CD4-positive, alpha-beta memory T cell (primary cell): ENCODE measurements at regions not wholly inside any gene's neighbourhood (a gene's known extent, or its start where the extent isn't known, plus 50 kb on each side); places are given as distances from the start of the nearest gene placed in this dataset.

Experiments used
- CTCF ChIA-PET: fragments of 350-600 bp; sonication (Branson Sonifier 250); formaldehyde crosslinking; loops from one replicate; lab custom pipeline; 2021; ENCODE audit warnings: inconsistent platforms; ENCODE audit not compliant: partially characterized antibody; lab: Charles Lee
- POLR2A ChIA-PET: fragments of 350-600 bp; sonication (Branson Sonifier 250); formaldehyde crosslinking; loops from one replicate; lab custom pipeline; 2021; ENCODE audit not compliant: partially characterized antibody; lab: Charles Lee
- DNase-seq, 5 donors: peaks; one replicate each; pipeline versions ENCODE4 v3.0.0 to v3.0.0-alpha.2; 2020 to 2022; ENCODE audit warnings: mixed read lengths in 1 of 5
- H3K27ac ChIP-seq: one replicate; pipeline ENCODE4 v1.7.0; 2013; ENCODE audit warnings: low read depth, low read length
- H3K27me3 ChIP-seq: 2 replicates; pipeline ENCODE4 v1.7.0; 2013; ENCODE audit warnings: mild to moderate bottlenecking, low read length, moderate library complexity; ENCODE audit not compliant: insufficient read depth
- H3K36me3 ChIP-seq: 2 replicates; pipeline ENCODE4 v1.7.0; 2013; ENCODE audit warnings: mild to moderate bottlenecking, low read length, moderate library complexity; ENCODE audit not compliant: insufficient read depth
- H3K4me1 ChIP-seq: 2 replicates; pipeline ENCODE4 v1.7.0; 2013; ENCODE audit warnings: mild to moderate bottlenecking, low read length, moderate library complexity; ENCODE audit not compliant: insufficient read depth
- H3K4me3 ChIP-seq, 2 donors: one replicate each; pipeline ENCODE4 v1.7.0; 2013; ENCODE audit warnings: low read length in 2 of 2, mild to moderate bottlenecking in 1 of 2
- H3K9me3 ChIP-seq, 2 donors: one replicate each; pipeline ENCODE4 v1.7.0; 2013; ENCODE audit warnings: low read length in 2 of 2, control low read depth in 1 of 2; ENCODE audit not compliant: control insufficient read depth in 1 of 2
- H3K27ac Mint-ChIP-seq, 7 donors: one replicate each; pipeline ENCODE4 v1.8.0; 2020 to 2021; ENCODE audit warnings: mixed read lengths in 7 of 7, mild to moderate bottlenecking in 6 of 7, inconsistent platforms in 3 of 7, moderate library complexity in 3 of 7
- H3K27me3 Mint-ChIP-seq, 2 donors: one replicate each; pipeline ENCODE4 v1.8.0; 2020 to 2021; ENCODE audit warnings: mixed read lengths in 2 of 2
- H3K36me3 Mint-ChIP-seq, 2 donors: one replicate each; pipeline ENCODE4 v1.8.0; 2020 to 2021; ENCODE audit warnings: mixed read lengths in 2 of 2, inconsistent platforms in 1 of 2, mild to moderate bottlenecking in 1 of 2
- H3K4me1 Mint-ChIP-seq, 4 donors: one replicate each; pipeline ENCODE4 v1.8.0; 2020 to 2021; ENCODE audit warnings: mixed read lengths in 4 of 4, mild to moderate bottlenecking in 1 of 4
- H3K4me3 Mint-ChIP-seq, 8 donors: one replicate each; pipeline ENCODE4 v1.8.0; 2020 to 2021; ENCODE audit warnings: mixed read lengths in 8 of 8, mild to moderate bottlenecking in 7 of 8, moderate library complexity in 6 of 8, inconsistent platforms in 3 of 8
- H3K9me3 Mint-ChIP-seq, 8 donors: one replicate each; pipeline ENCODE4 v1.8.0; 2020 to 2021; ENCODE audit warnings: mixed read lengths in 8 of 8, mild to moderate bottlenecking in 5 of 8, inconsistent platforms in 3 of 8, moderate library complexity in 1 of 8
- intact Hi-C: fragments of 100-400 bp; cut with micrococcal nuclease; formaldehyde crosslinking; loops from one replicate; pipeline ENCODE4 v1.15.1; 2023

GRCh38 chr1:82600314-82600713, 799.6 kb downstream of the ADGRL2 start:
- no peaks in the 10 kb centered on the region for H3K36me3 ChIP-seq
- Mint-ChIP-seq H3K9me3 (peaks cover 0 to 9% (median 1%) of the 10 kb centered on the region in 8 donors), H3K27ac (no peak overlapping the region), H3K4me1 (peaks cover 0 to 3% (median 0%) of the 10 kb centered on the region in 4 donors), H3K27me3 (no peaks in the 10 kb centered on the region), H3K36me3 (no peaks in the 10 kb centered on the region), H3K4me3 (no peak overlapping the region)
- H3K9me3 ChIP-seq, result no peaks in the 10 kb centered on the region
- H3K27ac ChIP-seq, result no peak overlapping the region
- intact Hi-C loops, result no loop called here
- no peak for DNase-seq
- POLR2A ChIA-PET, result no interaction called here
- no peaks in the 10 kb centered on the region for H3K4me1 ChIP-seq
- H3K27me3 ChIP-seq, result no peaks in the 10 kb centered on the region
- H3K4me3 ChIP-seq, result no peak overlapping the region
- CTCF ChIA-PET, result no interaction called here

GRCh38 chr1:82598812-82599211, 798.1 kb downstream of the ADGRL2 start:
- Histone ChIP-seq H3K36me3 (no peaks in the 10 kb centered on the region), H3K4me3 (no peak overlapping the region), H3K4me1 (no peaks in the 10 kb centered on the region), H3K27ac (no peak overlapping the region), H3K27me3 (no peaks in the 10 kb centered on the region), H3K9me3 (no peaks in the 10 kb centered on the region)
- Mint-ChIP-seq H3K27me3 (no peaks in the 10 kb centered on the region), H3K9me3 (peaks cover 0 to 9% (median 1%) of the 10 kb centered on the region in 8 donors), H3K4me1 (peaks cover 0 to 3% (median 0%) of the 10 kb centered on the region in 4 donors), H3K4me3 (no peak overlapping the region), H3K27ac (no peak overlapping the region), H3K36me3 (no peaks in the 10 kb centered on the region)
- ChIA-PET POLR2A (no interaction called here), CTCF (no interaction called here)
- no peak for DNase-seq
- intact Hi-C loops, result no loop called here

- DNase-seq, result no peak
- CTCF ChIA-PET, result no interaction called here
- POLR2A ChIA-PET, result no interaction called here
- H3K36me3 ChIP-seq, result no peaks in the 10 kb centered on the region
- H3K9me3 ChIP-seq, result no peaks in the 10 kb centered on the region
- intact Hi-C loops, result no loop called here
- peaks cover 0 to 9% (median 1%) of the 10 kb centered on the region in 8 donors for H3K9me3 Mint-ChIP-seq
- H3K27ac ChIP-seq, result no peak overlapping the region
- no peaks in the 10 kb centered on the region for H3K27me3 Mint-ChIP-seq
- no peaks in the 10 kb centered on the region for H3K27me3 ChIP-seq
- peaks cover 0 to 3% (median 0%) of the 10 kb centered on the region in 4 donors for H3K4me1 Mint-ChIP-seq
- no peaks in the 10 kb centered on the region for H3K36me3 Mint-ChIP-seq
- H3K4me1 ChIP-seq, result no peaks in the 10 kb centered on the region
- no peak overlapping the region for H3K4me3 ChIP-seq
- H3K27ac Mint-ChIP-seq, result no peak overlapping the region
- no peak overlapping the region for H3K4me3 Mint-ChIP-seq
Observed at GRCh38 chr1:82598337-82598736, 797.6 kb downstream of the ADGRL2 start.

GRCh38 chr1:82597649-82598048, 796.9 kb downstream of the ADGRL2 start:
- Histone ChIP-seq H3K27ac (no peak overlapping the region), H3K36me3 (no peaks in the 10 kb centered on the region), H3K4me1 (no peaks in the 10 kb centered on the region), H3K9me3 (no peaks in the 10 kb centered on the region), H3K27me3 (no peaks in the 10 kb centered on the region), H3K4me3 (no peak overlapping the region)
- H3K4me1 Mint-ChIP-seq, result peaks cover 0 to 3% (median 0%) of the 10 kb centered on the region in 4 donors
- no peaks in the 10 kb centered on the region for H3K36me3 Mint-ChIP-seq
- intact Hi-C loops, result no loop called here
- ChIA-PET CTCF (no interaction called here), POLR2A (no interaction called here)
- H3K27ac Mint-ChIP-seq, result no peak overlapping the region
- no peak overlapping the region for H3K4me3 Mint-ChIP-seq
- no peak for DNase-seq
- H3K27me3 Mint-ChIP-seq, result no peaks in the 10 kb centered on the region
- H3K9me3 Mint-ChIP-seq, result peaks cover 0 to 9% (median 1%) of the 10 kb centered on the region in 8 donors

- Histone ChIP-seq H3K36me3 (no peaks in the 10 kb centered on the region), H3K27ac (no peak overlapping the region), H3K27me3 (no peaks in the 10 kb centered on the region), H3K4me3 (no peak overlapping the region), H3K4me1 (no peaks in the 10 kb centered on the region), H3K9me3 (no peaks in the 10 kb centered on the region)
- H3K9me3 Mint-ChIP-seq, result peaks cover 0 to 9% (median 1%) of the 10 kb centered on the region in 8 donors
- no peak for DNase-seq
- no peak overlapping the region for H3K27ac Mint-ChIP-seq
- intact Hi-C loops, result no loop called here
- H3K4me3 Mint-ChIP-seq, result no peak overlapping the region
- ChIA-PET CTCF (no interaction called here), POLR2A (no interaction called here)
- H3K27me3 Mint-ChIP-seq, result no peaks in the 10 kb centered on the region
- H3K36me3 Mint-ChIP-seq, result no peaks in the 10 kb centered on the region
- H3K4me1 Mint-ChIP-seq, result peaks cover 0 to 3% (median 0%) of the 10 kb centered on the region in 4 donors
Observed at GRCh38 chr1:82597141-82597540, 796.4 kb downstream of the ADGRL2 start.

- H3K27ac ChIP-seq, result no peak overlapping the region
- H3K36me3 ChIP-seq, result no peaks in the 10 kb centered on the region
- H3K36me3 Mint-ChIP-seq, result no peaks in the 10 kb centered on the region
- H3K4me3 Mint-ChIP-seq, result no peak overlapping the region
- peaks cover 0 to 13% (median 2%) of the 10 kb centered on the region in 8 donors for H3K9me3 Mint-ChIP-seq
- H3K4me1 ChIP-seq, result no peaks in the 10 kb centered on the region
- H3K4me3 ChIP-seq, result no peak overlapping the region
- H3K4me1 Mint-ChIP-seq, result no peaks in the 10 kb centered on the region
- POLR2A ChIA-PET, result no interaction called here
- H3K9me3 ChIP-seq, result no peaks in the 10 kb centered on the region
- intact Hi-C loops, result no loop called here
- DNase-seq, result no peak
- H3K27ac Mint-ChIP-seq, result no peak overlapping the region
- CTCF ChIA-PET, result no interaction called here
- H3K27me3 ChIP-seq, result no peaks in the 10 kb centered on the region
- no peaks in the 10 kb centered on the region for H3K27me3 Mint-ChIP-seq
Observed at GRCh38 chr1:82593561-82593960, 792.8 kb downstream of the ADGRL2 start.

GRCh38 chr1:82589588-82589987, 788.9 kb downstream of the ADGRL2 start:
- Histone ChIP-seq H3K4me1 (no peaks in the 10 kb centered on the region), H3K27ac (no peak overlapping the region), H3K4me3 (no peak overlapping the region), H3K27me3 (no peaks in the 10 kb centered on the region), H3K9me3 (no peaks in the 10 kb centered on the region), H3K36me3 (no peaks in the 10 kb centered on the region)
- H3K27ac Mint-ChIP-seq, result no peak overlapping the region
- ChIA-PET POLR2A (no interaction called here), CTCF (no interaction called here)
- no peaks in the 10 kb centered on the region for H3K27me3 Mint-ChIP-seq
- intact Hi-C loops, result no loop called here
- DNase-seq, result no peak
- peaks cover 0 to 9% (median 2%) of the 10 kb centered on the region in 8 donors for H3K9me3 Mint-ChIP-seq
- H3K4me1 Mint-ChIP-seq, result no peaks in the 10 kb centered on the region
- H3K36me3 Mint-ChIP-seq, result no peaks in the 10 kb centered on the region
- H3K4me3 Mint-ChIP-seq, result no peak overlapping the region

- Histone ChIP-seq H3K36me3 (no peaks in the 10 kb centered on the region), H3K27ac (no peak overlapping the region), H3K27me3 (no peaks in the 10 kb centered on the region), H3K4me3 (no peak overlapping the region), H3K4me1 (no peaks in the 10 kb centered on the region), H3K9me3 (no peaks in the 10 kb centered on the region)
- Mint-ChIP-seq H3K27me3 (no peaks in the 10 kb centered on the region), H3K36me3 (no peaks in the 10 kb centered on the region), H3K9me3 (peaks cover 0 to 9% (median 2%) of the 10 kb centered on the region in 8 donors), H3K4me3 (no peak overlapping the region), H3K27ac (no peak overlapping the region), H3K4me1 (no peaks in the 10 kb centered on the region)
- CTCF ChIA-PET, result no interaction called here
- no peak for DNase-seq
- POLR2A ChIA-PET, result no interaction called here
- intact Hi-C loops, result no loop called here
Observed at GRCh38 chr1:82587371-82587770, 786.6 kb downstream of the ADGRL2 start.
